ENCODE measurements at regions not wholly inside any gene's neighbourhood (a gene's known extent, or its start where the extent isn't known, plus 50 kb on each side); places are given as distances from the start of the nearest gene placed in this dataset.

GRCh38 chr7:41054960-41055661, 647.8 kb downstream of the INHBA start:
- H3K36me3 ChIP-seq (ENCODE audit: control insufficient read depth in 1 of 2, insufficient read depth in 2 of 2, low read length in 2 of 2), result no peaks in the 10 kb centered on the region
- H3K9ac ChIP-seq (ENCODE audit: low read depth in 1 of 2, low read length in 2 of 2), result no peak overlapping the region
- H3K4me3 ChIP-seq (ENCODE audit: low read depth in 1 of 2, low read length in 2 of 2), result no peak overlapping the region
- peaks cover 0 to 3% of the 10 kb centered on the region in 2 donors for H3K4me1 ChIP-seq (ENCODE audit: control insufficient read depth in 1 of 2, insufficient read depth in 2 of 2, low read length in 2 of 2)
- H3K9me3 ChIP-seq (ENCODE audit: control insufficient read depth in 1 of 2, low read length in 2 of 2), result no peaks in the 10 kb centered on the region
- H3K27ac ChIP-seq (ENCODE audit: low read depth, low read length), result no peak overlapping the region
- H3K27me3 ChIP-seq (ENCODE audit: control insufficient read depth in 1 of 2, insufficient read depth in 2 of 2, low read length in 2 of 2), result no peaks in the 10 kb centered on the region

- no peaks in the 10 kb centered on the region for H3K9me3 ChIP-seq (ENCODE audit: control insufficient read depth in 1 of 2, low read length in 2 of 2)
- H3K36me3 ChIP-seq (ENCODE audit: control insufficient read depth in 1 of 2, insufficient read depth in 2 of 2, low read length in 2 of 2), result no peaks in the 10 kb centered on the region
- H3K4me1 ChIP-seq (ENCODE audit: control insufficient read depth in 1 of 2, insufficient read depth in 2 of 2, low read length in 2 of 2), result no peaks in the 10 kb centered on the region
- no peak overlapping the region for H3K27ac ChIP-seq (ENCODE audit: low read depth, low read length)
- H3K27me3 ChIP-seq (ENCODE audit: control insufficient read depth in 1 of 2, insufficient read depth in 2 of 2, low read length in 2 of 2), result no peaks in the 10 kb centered on the region
- H3K4me3 ChIP-seq (ENCODE audit: low read depth in 1 of 2, low read length in 2 of 2), result no peak overlapping the region
- no peak overlapping the region for H3K9ac ChIP-seq (ENCODE audit: low read depth in 1 of 2, low read length in 2 of 2)
Observed at GRCh38 chr7:41053820-41054219, 649.1 kb downstream of the INHBA start.

- H3K4me1 ChIP-seq (ENCODE audit: control insufficient read depth in 1 of 2, insufficient read depth in 2 of 2, low read length in 2 of 2), result no peaks in the 10 kb centered on the region
- H3K27me3 ChIP-seq (ENCODE audit: control insufficient read depth in 1 of 2, insufficient read depth in 2 of 2, low read length in 2 of 2), result no peaks in the 10 kb centered on the region
- H3K27ac ChIP-seq (ENCODE audit: low read depth, low read length), result no peak overlapping the region
- no peak overlapping the region for H3K9ac ChIP-seq (ENCODE audit: low read depth in 1 of 2, low read length in 2 of 2)
- no peaks in the 10 kb centered on the region for H3K9me3 ChIP-seq (ENCODE audit: control insufficient read depth in 1 of 2, low read length in 2 of 2)
- no peak overlapping the region for H3K4me3 ChIP-seq (ENCODE audit: low read depth in 1 of 2, low read length in 2 of 2)
- no peaks in the 10 kb centered on the region for H3K36me3 ChIP-seq (ENCODE audit: control insufficient read depth in 1 of 2, insufficient read depth in 2 of 2, low read length in 2 of 2)
Observed at GRCh38 chr7:41052736-41053135, 650.2 kb downstream of the INHBA start.

- Histone ChIP-seq H3K27ac (ENCODE audit: low read depth, low read length) (no peak overlapping the region), H3K9ac (ENCODE audit: low read depth in 1 of 2, low read length in 2 of 2) (no peak overlapping the region), H3K4me3 (ENCODE audit: low read depth in 1 of 2, low read length in 2 of 2) (no peak overlapping the region), H3K36me3 (ENCODE audit: control insufficient read depth in 1 of 2, insufficient read depth in 2 of 2, low read length in 2 of 2) (no peaks in the 10 kb centered on the region), H3K4me1 (ENCODE audit: control insufficient read depth in 1 of 2, insufficient read depth in 2 of 2, low read length in 2 of 2) (no peaks in the 10 kb centered on the region), H3K27me3 (ENCODE audit: control insufficient read depth in 1 of 2, insufficient read depth in 2 of 2, low read length in 2 of 2) (no peaks in the 10 kb centered on the region), H3K9me3 (ENCODE audit: control insufficient read depth in 1 of 2, low read length in 2 of 2) (no peaks in the 10 kb centered on the region)
Observed at GRCh38 chr7:41052201-41052600, 650.7 kb downstream of the INHBA start.

GRCh38 chr7:41051535-41051934, 651.4 kb downstream of the INHBA start:
- Histone ChIP-seq H3K9ac (ENCODE audit: low read depth in 1 of 2, low read length in 2 of 2) (no peak overlapping the region), H3K27ac (ENCODE audit: low read depth, low read length) (no peak overlapping the region), H3K36me3 (ENCODE audit: control insufficient read depth in 1 of 2, insufficient read depth in 2 of 2, low read length in 2 of 2) (no peaks in the 10 kb centered on the region), H3K4me1 (ENCODE audit: control insufficient read depth in 1 of 2, insufficient read depth in 2 of 2, low read length in 2 of 2) (no peaks in the 10 kb centered on the region), H3K4me3 (ENCODE audit: low read depth in 1 of 2, low read length in 2 of 2) (no peak overlapping the region), H3K27me3 (ENCODE audit: control insufficient read depth in 1 of 2, insufficient read depth in 2 of 2, low read length in 2 of 2) (no peaks in the 10 kb centered on the region), H3K9me3 (ENCODE audit: control insufficient read depth in 1 of 2, low read length in 2 of 2) (no peaks in the 10 kb centered on the region)

- no peak overlapping the region for H3K9ac ChIP-seq (ENCODE audit: low read depth in 1 of 2, low read length in 2 of 2)
Observed at GRCh38 chr7:41051062-41051461, 651.8 kb downstream of the INHBA start.

GRCh38 chr7:41048771-41049170, 654.1 kb downstream of the INHBA start:
- Histone ChIP-seq H3K9me3 (ENCODE audit: control insufficient read depth in 1 of 2, low read length in 2 of 2) (no peaks in the 10 kb centered on the region), H3K4me1 (ENCODE audit: control insufficient read depth in 1 of 2, insufficient read depth in 2 of 2, low read length in 2 of 2) (no peaks in the 10 kb centered on the region), H3K9ac (ENCODE audit: low read depth in 1 of 2, low read length in 2 of 2) (no peak overlapping the region), H3K27me3 (ENCODE audit: control insufficient read depth in 1 of 2, insufficient read depth in 2 of 2, low read length in 2 of 2) (no peaks in the 10 kb centered on the region), H3K4me3 (ENCODE audit: low read depth in 1 of 2, low read length in 2 of 2) (no peak overlapping the region), H3K27ac (ENCODE audit: low read depth, low read length) (no peak overlapping the region), H3K36me3 (ENCODE audit: control insufficient read depth in 1 of 2, insufficient read depth in 2 of 2, low read length in 2 of 2) (no peaks in the 10 kb centered on the region)

More at GRCh38 chr7:41051062-41051461, 651.8 kb downstream of the INHBA start:
- no peaks in the 10 kb centered on the region for H3K36me3 ChIP-seq (ENCODE audit: control insufficient read depth in 1 of 2, insufficient read depth in 2 of 2, low read length in 2 of 2)
- no peaks in the 10 kb centered on the region for H3K27me3 ChIP-seq (ENCODE audit: control insufficient read depth in 1 of 2, insufficient read depth in 2 of 2, low read length in 2 of 2)
- H3K27ac ChIP-seq (ENCODE audit: low read depth, low read length), result no peak overlapping the region
- H3K4me1 ChIP-seq (ENCODE audit: control insufficient read depth in 1 of 2, insufficient read depth in 2 of 2, low read length in 2 of 2), result no peaks in the 10 kb centered on the region
- no peak overlapping the region for H3K4me3 ChIP-seq (ENCODE audit: low read depth in 1 of 2, low read length in 2 of 2)
- H3K9me3 ChIP-seq (ENCODE audit: control insufficient read depth in 1 of 2, low read length in 2 of 2), result no peaks in the 10 kb centered on the region

GRCh38 chr7:41047789-41048191, 655.1 kb downstream of the INHBA start:
- Histone ChIP-seq H3K27me3 (ENCODE audit: control insufficient read depth in 1 of 2, insufficient read depth in 2 of 2, low read length in 2 of 2) (no peaks in the 10 kb centered on the region), H3K36me3 (ENCODE audit: control insufficient read depth in 1 of 2, insufficient read depth in 2 of 2, low read length in 2 of 2) (no peaks in the 10 kb centered on the region), H3K9ac (ENCODE audit: low read depth in 1 of 2, low read length in 2 of 2) (no peak overlapping the region), H3K4me3 (ENCODE audit: low read depth in 1 of 2, low read length in 2 of 2) (no peak overlapping the region), H3K27ac (ENCODE audit: low read depth, low read length) (no peak overlapping the region), H3K4me1 (ENCODE audit: control insufficient read depth in 1 of 2, insufficient read depth in 2 of 2, low read length in 2 of 2) (no peaks in the 10 kb centered on the region), H3K9me3 (ENCODE audit: control insufficient read depth in 1 of 2, low read length in 2 of 2) (peaks cover 0 to 2% of the 10 kb centered on the region in 2 donors)

GRCh38 chr7:41047211-41047610, 655.7 kb downstream of the INHBA start:
- Histone ChIP-seq H3K4me3 (ENCODE audit: low read depth in 1 of 2, low read length in 2 of 2) (no peak overlapping the region), H3K36me3 (ENCODE audit: control insufficient read depth in 1 of 2, insufficient read depth in 2 of 2, low read length in 2 of 2) (no peaks in the 10 kb centered on the region), H3K9me3 (ENCODE audit: control insufficient read depth in 1 of 2, low read length in 2 of 2) (peaks cover 0 to 2% of the 10 kb centered on the region in 2 donors), H3K4me1 (ENCODE audit: control insufficient read depth in 1 of 2, insufficient read depth in 2 of 2, low read length in 2 of 2) (no peaks in the 10 kb centered on the region), H3K27me3 (ENCODE audit: control insufficient read depth in 1 of 2, insufficient read depth in 2 of 2, low read length in 2 of 2) (no peaks in the 10 kb centered on the region), H3K9ac (ENCODE audit: low read depth in 1 of 2, low read length in 2 of 2) (no peak overlapping the region), H3K27ac (ENCODE audit: low read depth, low read length) (no peak overlapping the region)

GRCh38 chr7:41046776-41047175, 656.1 kb downstream of the INHBA start:
- peaks cover 0 to 2% of the 10 kb centered on the region in 2 donors for H3K9me3 ChIP-seq (ENCODE audit: control insufficient read depth in 1 of 2, low read length in 2 of 2)
- no peak overlapping the region for H3K9ac ChIP-seq (ENCODE audit: low read depth in 1 of 2, low read length in 2 of 2)
- no peaks in the 10 kb centered on the region for H3K36me3 ChIP-seq (ENCODE audit: control insufficient read depth in 1 of 2, insufficient read depth in 2 of 2, low read length in 2 of 2)
- H3K4me3 ChIP-seq (ENCODE audit: low read depth in 1 of 2, low read length in 2 of 2), result no peak overlapping the region
- H3K27ac ChIP-seq (ENCODE audit: low read depth, low read length), result no peak overlapping the region
- H3K4me1 ChIP-seq (ENCODE audit: control insufficient read depth in 1 of 2, insufficient read depth in 2 of 2, low read length in 2 of 2), result no peaks in the 10 kb centered on the region
- H3K27me3 ChIP-seq (ENCODE audit: control insufficient read depth in 1 of 2, insufficient read depth in 2 of 2, low read length in 2 of 2), result no peaks in the 10 kb centered on the region

Measured in duodenal mucosa (tissue), 2 donors.